ENCODE measurements at regions not wholly inside any gene's neighbourhood (a gene's known extent, or its start where the extent isn't known, plus 50 kb on each side); places are given as distances from the start of the nearest gene placed in this dataset.

GRCh38 chr4:108367751-108368150, 199.0 kb upstream of the LEF1 start:
- ChIA-PET POLR2A (interaction anchor here (0.8 kb wide), 1 partner anchor 8 kb away, joined by 3 read pairs; no protein-coding TSS in a partner anchor), CTCF (interaction anchor here (0.6 to 0.8 kb wide), 2 partner anchors 35 to 100 kb away, joined by 3 read pairs; no protein-coding TSS in a partner anchor)
- peaks cover 14% of the 10 kb centered on the region for H3K27me3 Mint-ChIP-seq (ENCODE audit: insufficient read depth, unreplicated experiment)
- no peak for DNase-seq (ENCODE audit: unreplicated experiment)
- H3K4me1 Mint-ChIP-seq (ENCODE audit: insufficient read depth, unreplicated experiment) = no peaks in the 10 kb centered on the region
- no peak overlapping the region for H3K4me3 Mint-ChIP-seq (ENCODE audit: unreplicated experiment)
- intact Hi-C loops (cut with micrococcal nuclease) = no loop called here
- BruUV-seq (replicated peaks) = no TSS peak
- H3K27ac Mint-ChIP-seq (ENCODE audit: low read depth, unreplicated experiment) = no peak overlapping the region
- H3K9me3 Mint-ChIP-seq (ENCODE audit: unreplicated experiment) = no peaks in the 10 kb centered on the region
- no peak for TF ChIP-seq CTCF (IDR thresholded peaks at IDR 0.05; ENCODE audit: unreplicated experiment)
- no peaks in the 10 kb centered on the region for H3K36me3 Mint-ChIP-seq (ENCODE audit: insufficient read depth, unreplicated experiment)

GRCh38 chr4:108366716-108367115, 198.0 kb upstream of the LEF1 start:
- H3K4me1 Mint-ChIP-seq (ENCODE audit: insufficient read depth, unreplicated experiment) = peaks cover under 1% of the 10 kb centered on the region
- H3K27me3 Mint-ChIP-seq (ENCODE audit: insufficient read depth, unreplicated experiment) = peaks cover 14% of the 10 kb centered on the region
- no peak overlapping the region for H3K4me3 Mint-ChIP-seq (ENCODE audit: unreplicated experiment)
- intact Hi-C loops (cut with micrococcal nuclease) = no loop called here
- no peak overlapping the region for H3K27ac Mint-ChIP-seq (ENCODE audit: low read depth, unreplicated experiment)
- DNase-seq (ENCODE audit: unreplicated experiment) = no peak
- ChIA-PET POLR2A (no interaction called here), CTCF (no interaction called here)
- no peaks in the 10 kb centered on the region for H3K9me3 Mint-ChIP-seq (ENCODE audit: unreplicated experiment)
- BruUV-seq (replicated peaks) = no TSS peak
- TF ChIP-seq CTCF (IDR thresholded peaks at IDR 0.05; ENCODE audit: unreplicated experiment) = no peak
- H3K36me3 Mint-ChIP-seq (ENCODE audit: insufficient read depth, unreplicated experiment) = no peaks in the 10 kb centered on the region

- no peak for DNase-seq (ENCODE audit: unreplicated experiment)
- ChIA-PET POLR2A (no interaction called here), CTCF (no interaction called here)
- intact Hi-C loops (cut with micrococcal nuclease) = no loop called here
- BruUV-seq (replicated peaks) = no TSS peak
- no peaks in the 10 kb centered on the region for H3K9me3 Mint-ChIP-seq (ENCODE audit: unreplicated experiment)
- no peak for TF ChIP-seq CTCF (IDR thresholded peaks at IDR 0.05; ENCODE audit: unreplicated experiment)
- peaks cover 3% of the 10 kb centered on the region for H3K27me3 Mint-ChIP-seq (ENCODE audit: insufficient read depth, unreplicated experiment)
- no peak overlapping the region for H3K27ac Mint-ChIP-seq (ENCODE audit: low read depth, unreplicated experiment)
- H3K36me3 Mint-ChIP-seq (ENCODE audit: insufficient read depth, unreplicated experiment) = no peaks in the 10 kb centered on the region
- H3K4me3 Mint-ChIP-seq (ENCODE audit: unreplicated experiment) = no peak overlapping the region
- peaks cover 12% of the 10 kb centered on the region for H3K4me1 Mint-ChIP-seq (ENCODE audit: insufficient read depth, unreplicated experiment)
Measured at GRCh38 chr4:108365551-108365950, 196.8 kb upstream of the LEF1 start.

GRCh38 chr4:108361886-108362285, 193.2 kb upstream of the LEF1 start:
- H3K27me3 Mint-ChIP-seq (ENCODE audit: insufficient read depth, unreplicated experiment) = no peaks in the 10 kb centered on the region
- intact Hi-C loops (cut with micrococcal nuclease) = no loop called here
- peaks cover 15% of the 10 kb centered on the region for H3K4me1 Mint-ChIP-seq (ENCODE audit: insufficient read depth, unreplicated experiment)
- CTCF ChIA-PET = no interaction called here
- no peaks in the 10 kb centered on the region for H3K36me3 Mint-ChIP-seq (ENCODE audit: insufficient read depth, unreplicated experiment)
- POLR2A ChIA-PET = no interaction called here
- no peak overlapping the region for H3K4me3 Mint-ChIP-seq (ENCODE audit: unreplicated experiment)
- no peak overlapping the region for H3K27ac Mint-ChIP-seq (ENCODE audit: low read depth, unreplicated experiment)
- no peaks in the 10 kb centered on the region for H3K9me3 Mint-ChIP-seq (ENCODE audit: unreplicated experiment)
- BruUV-seq (replicated peaks) = no TSS peak
- no peak for TF ChIP-seq CTCF (IDR thresholded peaks at IDR 0.05; ENCODE audit: unreplicated experiment)
- no peak for DNase-seq (ENCODE audit: unreplicated experiment)
